Testis (tissue), 2 donors: ENCODE measurements at regions not wholly inside any gene's neighbourhood (a gene's known extent, or its start where the extent isn't known, plus 50 kb on each side); places are given as distances from the start of the nearest gene placed in this dataset.
A peak's percentile ranks its signal among the peaks of the same experiment; 100 is the strongest.

Experiments
- DNase-seq: peaks from one replicate; pipeline ENCODE4 v3.0.0-alpha.2; 2019
- H3K27ac ChIP-seq, 2 donors: fragments of 200-600 bp; sonication (generic); one replicate each; pipeline ENCODE4 v1.5.1; 2019
- H3K27me3 ChIP-seq: fragments of 200-600 bp; sonication (generic); one replicate; pipeline ENCODE4 v1.5.1; 2019
- H3K36me3 ChIP-seq: fragments of 200-600 bp; sonication (generic); one replicate; pipeline ENCODE4 v1.5.1; 2017; ENCODE audit warnings: low read depth; ENCODE audit errors: missing control alignments
- H3K4me1 ChIP-seq: fragments of 200-600 bp; sonication (generic); one replicate; pipeline ENCODE4 v1.5.1; 2019
- H3K4me3 ChIP-seq, 2 donors: fragments of 200-600 bp; sonication (generic); one replicate each; pipeline ENCODE4 v1.5.1; 2017 to 2019
- H3K9me3 ChIP-seq: fragments of 200-600 bp; sonication (generic); one replicate; pipeline ENCODE4 v1.5.1; 2017
- CTCF ChIP-seq, 3 experiments: fragments of 450-650 bp in 2 of 3; fragments of 200-600 bp in 1 of 3; sonication (generic) in 1 of 3; IDR thresholded peaks; one replicate each; pipeline ENCODE4 v1.5.1; 2016 to 2019; ENCODE audit warnings: antibody characterized with exemption in 3 of 3, mild to moderate bottlenecking in 2 of 3, moderate library complexity in 1 of 3
- POLR2A ChIP-seq: fragments of 450-650 bp; IDR thresholded peaks from one replicate; pipeline ENCODE4 v1.6.1; 2017; ENCODE audit warnings: antibody characterized with exemption, mild to moderate bottlenecking, moderate library complexity
- WGBS, 2 donors: methylation state at CpG; one replicate each; pipeline ENCODE4 v1.1.5; 2018; 5-methylcytosine and 5-hydroxymethylcytosine counted together
- intact Hi-C: fragments of 100-400 bp; cut with DNase I; formaldehyde crosslinking; loops from one replicate; pipeline ENCODE4 v1.15.1; 2023; ENCODE audit warnings: low total_unique reads

DNA sequence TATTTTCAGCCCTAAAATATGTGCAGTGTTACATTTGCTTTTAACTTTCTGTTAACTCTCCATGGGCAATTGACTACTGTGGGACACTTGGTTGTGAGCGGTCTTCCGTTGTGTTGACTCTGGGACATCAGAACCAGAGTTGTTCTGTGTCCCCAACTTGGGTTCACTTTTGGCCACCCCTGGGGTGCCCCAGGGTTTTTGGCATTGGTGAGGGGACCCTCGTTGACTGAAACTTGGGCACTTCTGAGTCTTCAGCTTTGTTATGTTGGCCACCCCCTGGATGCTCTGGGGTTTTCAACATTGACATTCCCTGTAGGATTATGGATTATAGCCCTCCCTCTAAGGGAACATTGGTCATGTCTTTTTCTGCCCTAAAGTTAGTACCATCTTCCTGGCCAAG, 57.1 kb downstream of the OR10H4 start:
- TF ChIP-seq POLR2A, result no peak
- no peak for TF ChIP-seq CTCF (IDR thresholded peaks at IDR 0.05)
- no peaks in the 10 kb centered on the region for H3K36me3 ChIP-seq
- H3K9me3 ChIP-seq, result no peaks in the 10 kb centered on the region
- no peak for DNase-seq
- intact Hi-C loops, result no loop called here
- WGBS, 2 donors, result 85 to 87% methylated on average over 3 of the region's 3 CpGs
- H3K27me3 ChIP-seq, result no peaks in the 10 kb centered on the region
- no peak overlapping the region for H3K4me3 ChIP-seq
- H3K4me1 ChIP-seq, result no peaks in the 10 kb centered on the region
- no peak overlapping the region for H3K27ac ChIP-seq

GRCh38 chr19:16012552-16012951, 63.7 kb upstream of the TPM4 start:
- no peaks in the 10 kb centered on the region for H3K27me3 ChIP-seq
- H3K36me3 ChIP-seq, result no peaks in the 10 kb centered on the region
- TF ChIP-seq CTCF (IDR thresholded peaks at IDR 0.05) (no peak), POLR2A (no peak)
- DNase-seq, result no peak
- H3K4me3 ChIP-seq, result no peak overlapping the region
- no peaks in the 10 kb centered on the region for H3K4me1 ChIP-seq
- no peaks in the 10 kb centered on the region for H3K9me3 ChIP-seq
- intact Hi-C loops, result no loop called here
- no peak overlapping the region for H3K27ac ChIP-seq
- 90 to 95% methylated on average over 4 of the region's 4 CpGs for WGBS, 2 donors

DNA sequence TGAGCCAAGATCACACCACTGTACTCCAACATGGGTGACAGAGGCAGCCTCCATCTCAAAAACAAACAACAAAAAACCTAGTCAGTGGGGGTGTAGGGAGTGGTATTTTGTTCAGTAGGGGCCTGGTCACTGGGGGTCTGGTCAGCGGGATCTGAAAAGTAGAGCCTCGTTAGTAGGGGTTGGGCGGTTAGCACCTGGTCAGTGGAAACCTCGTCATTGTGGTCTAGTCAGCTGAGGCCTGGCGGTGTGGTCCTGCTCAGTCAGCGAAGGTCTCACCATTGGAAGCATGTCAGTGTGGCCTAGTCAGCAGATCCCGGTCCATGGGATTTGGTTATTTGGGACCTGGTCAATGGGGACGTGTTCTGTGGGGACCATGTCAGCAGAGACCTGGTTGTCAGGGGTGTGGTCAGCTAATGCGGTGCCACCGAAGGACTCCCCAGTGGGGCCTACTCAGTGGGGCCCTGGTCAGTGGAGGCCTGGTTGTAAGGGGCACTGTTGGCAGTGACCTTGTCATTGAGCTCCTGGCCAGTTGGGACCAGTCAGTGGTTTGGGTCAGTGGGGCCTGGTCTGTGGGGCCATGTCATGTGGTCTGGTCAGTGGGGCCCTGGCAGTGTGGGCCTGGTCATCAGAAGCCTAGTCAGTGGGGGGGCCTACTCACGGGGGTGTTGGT, 63.0 kb upstream of the TPM4 start:
- no peaks in the 10 kb centered on the region for H3K9me3 ChIP-seq
- H3K27me3 ChIP-seq, result no peaks in the 10 kb centered on the region
- TF ChIP-seq POLR2A, result no peak
- TF ChIP-seq CTCF (IDR thresholded peaks at IDR 0.05), result no peak
- no peak for DNase-seq
- 90 to 94% methylated on average over 10 to 11 of the region's 11 CpGs for WGBS, 2 donors
- no peaks in the 10 kb centered on the region for H3K36me3 ChIP-seq
- H3K4me1 ChIP-seq, result no peaks in the 10 kb centered on the region
- intact Hi-C loops, result no loop called here
- H3K4me3 ChIP-seq, result no peak overlapping the region
- H3K27ac ChIP-seq, result no peak overlapping the region

DNA sequence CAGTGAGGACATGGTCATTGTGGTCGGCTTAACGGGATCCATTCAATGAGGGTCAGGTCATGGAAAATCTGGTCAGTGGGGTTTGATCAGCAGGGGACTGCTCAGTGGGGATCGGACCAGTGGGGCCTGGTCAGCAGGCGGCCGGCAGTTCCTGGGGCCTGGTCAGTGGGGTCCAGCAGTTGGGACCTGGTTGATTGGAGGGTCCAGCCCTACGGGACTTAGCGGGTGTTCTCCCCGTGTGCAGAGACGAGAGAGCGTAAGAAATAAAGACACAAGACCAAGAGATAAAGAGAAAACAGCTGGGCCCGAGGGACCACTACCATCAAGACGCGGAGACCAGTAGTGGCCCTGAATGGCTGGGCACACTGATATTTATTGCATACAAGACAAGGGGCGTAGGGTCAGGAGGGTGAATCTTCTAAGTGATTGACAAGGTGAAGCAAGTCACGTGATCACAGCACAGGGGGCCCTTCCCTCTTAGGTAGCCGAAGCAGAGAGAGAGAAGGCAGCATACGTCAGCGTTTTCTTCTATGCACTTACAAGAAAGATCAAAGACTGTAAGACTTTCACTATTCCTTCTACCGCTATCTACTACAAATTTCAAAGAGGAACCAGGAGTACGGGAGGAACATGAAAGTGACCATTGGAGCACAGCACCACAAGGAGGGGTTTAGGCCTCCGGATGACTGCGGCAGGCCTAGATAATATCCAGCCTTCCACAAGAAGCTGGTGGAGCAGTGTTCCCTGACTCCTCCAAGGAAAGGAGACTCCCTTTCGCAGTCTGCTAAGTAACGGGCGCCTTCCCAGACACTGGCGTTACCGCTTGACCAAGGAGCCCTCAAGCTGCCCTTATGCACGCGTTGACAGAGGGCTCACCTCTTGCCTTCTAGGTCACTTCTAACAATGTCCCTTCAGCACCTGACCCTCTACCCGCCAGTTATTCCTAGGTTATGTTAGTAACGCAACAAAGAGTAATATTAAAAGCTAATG, 62.1 kb upstream of the TPM4 start:
- intact Hi-C loops, result no loop called here
- peak; percentile 11 for DNase-seq
- no peaks in the 10 kb centered on the region for H3K36me3 ChIP-seq
- no peak for TF ChIP-seq POLR2A
- no peak for TF ChIP-seq CTCF (IDR thresholded peaks at IDR 0.05)
- H3K27ac ChIP-seq, result no peak overlapping the region
- WGBS, 2 donors, result 94 to 95% methylated on average over 23 to 31 of the region's 31 CpGs
- H3K27me3 ChIP-seq, result no peaks in the 10 kb centered on the region
- no peaks in the 10 kb centered on the region for H3K9me3 ChIP-seq
- no peaks in the 10 kb centered on the region for H3K4me1 ChIP-seq
- no peak overlapping the region for H3K4me3 ChIP-seq
